SK-N-MC (cell line): ENCODE measurements at regions not wholly inside any gene's neighbourhood (a gene's known extent, or its start where the extent isn't known, plus 50 kb on each side); places are given as distances from the start of the nearest gene placed in this dataset.

Experiments
- EZH2 ChIP-seq: fragments of 200-600 bp; sonication (generic); IDR thresholded peaks from one replicate; pipeline ENCODE4 v1.6.1; 2017; ENCODE audit warnings: antibody characterized with exemption
- POLR2AphosphoS5 ChIP-seq: IDR thresholded peaks from 2 replicates; pipeline ENCODE4 v1.6.1; 2012; ENCODE audit warnings: mild to moderate bottlenecking, low read depth, low read length, borderline replicate concordance

DNA sequence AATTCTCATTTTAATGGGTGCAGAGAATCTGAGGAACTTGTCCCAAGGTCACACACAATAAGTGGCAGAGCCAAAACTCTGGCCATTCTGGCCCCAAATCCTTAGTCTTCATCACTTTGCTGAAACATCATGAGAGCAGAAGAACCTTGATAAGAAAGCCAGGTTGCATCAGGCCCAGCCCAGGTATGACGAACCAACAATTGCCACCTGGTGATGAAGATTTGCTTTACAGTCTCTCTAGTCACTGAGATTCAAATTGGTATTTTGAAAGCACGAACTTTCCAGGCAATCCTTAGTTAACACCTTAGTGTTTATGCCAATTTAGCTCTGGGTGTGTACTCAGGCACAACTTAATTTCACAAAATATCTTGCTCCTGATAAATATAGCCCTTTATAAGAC lies 502.7 kb upstream of the HTR2A start:
- TF ChIP-seq POLR2AphosphoS5 (no peak), EZH2 (no peak)
